Activated T-helper 17 cell treated with anti-CD3 and anti-CD28 coated beads, Interleukin-2, amount 50 U/mL, for 72 hours (primary cell): ENCODE measurements at regions not wholly inside any gene's neighbourhood (a gene's known extent, or its start where the extent isn't known, plus 50 kb on each side); places are given as distances from the start of the nearest gene placed in this dataset.

Source experiments
- ATAC-seq: fragments of 150-1000 bp; cut with Tn5 transposase; replicated peaks from 2 replicates; pipeline ENCODE4 v1.10.0; 2021; ENCODE audit warnings: mild to moderate bottlenecking, moderate library complexity
- H3K27ac Mint-ChIP-seq: one replicate; pipeline ENCODE4 v1.8.0; 2022; ENCODE audit warnings: mixed read lengths
- H3K27me3 Mint-ChIP-seq: one replicate; pipeline ENCODE4 v1.8.0; 2022; ENCODE audit warnings: mixed read lengths
- H3K36me3 Mint-ChIP-seq: one replicate; pipeline ENCODE4 v1.8.0; 2022; ENCODE audit warnings: low read depth, mild to moderate bottlenecking, mixed read lengths
- H3K4me1 Mint-ChIP-seq: one replicate; pipeline ENCODE4 v1.8.0; 2022; ENCODE audit warnings: mixed read lengths
- H3K4me3 Mint-ChIP-seq: one replicate; pipeline ENCODE4 v1.8.0; 2022; ENCODE audit warnings: mild to moderate bottlenecking, mixed read lengths
- H3K9me3 Mint-ChIP-seq: one replicate; pipeline ENCODE4 v1.8.0; 2022; ENCODE audit warnings: mixed read lengths

GRCh38 chr14:101331141-101331525, 230.2 kb upstream of the DIO3 start:
- Mint-ChIP-seq H3K4me3 (no peak overlapping the region), H3K27ac (no peak overlapping the region), H3K27me3 (peaks cover 25% of the 10 kb centered on the region), H3K36me3 (no peaks in the 10 kb centered on the region), H3K4me1 (no peaks in the 10 kb centered on the region), H3K9me3 (no peaks in the 10 kb centered on the region)
- ATAC-seq, result no peak

- ATAC-seq, result no peak
- no peaks in the 10 kb centered on the region for H3K36me3 Mint-ChIP-seq
- H3K4me1 Mint-ChIP-seq, result no peaks in the 10 kb centered on the region
- no peaks in the 10 kb centered on the region for H3K9me3 Mint-ChIP-seq
- H3K4me3 Mint-ChIP-seq, result no peak overlapping the region
- H3K27me3 Mint-ChIP-seq, result peaks cover 25% of the 10 kb centered on the region
- no peak overlapping the region for H3K27ac Mint-ChIP-seq
These were observed 229.6 kb upstream of the DIO3 start for GRCh38 chr14:101331661-101332169.

- Mint-ChIP-seq H3K4me1 (no peaks in the 10 kb centered on the region), H3K27ac (no peak overlapping the region), H3K9me3 (no peaks in the 10 kb centered on the region), H3K4me3 (no peak overlapping the region), H3K27me3 (peaks cover 25% of the 10 kb centered on the region), H3K36me3 (no peaks in the 10 kb centered on the region)
- no peak for ATAC-seq
These were observed 229.0 kb upstream of the DIO3 start for GRCh38 chr14:101332281-101332680.

DNA sequence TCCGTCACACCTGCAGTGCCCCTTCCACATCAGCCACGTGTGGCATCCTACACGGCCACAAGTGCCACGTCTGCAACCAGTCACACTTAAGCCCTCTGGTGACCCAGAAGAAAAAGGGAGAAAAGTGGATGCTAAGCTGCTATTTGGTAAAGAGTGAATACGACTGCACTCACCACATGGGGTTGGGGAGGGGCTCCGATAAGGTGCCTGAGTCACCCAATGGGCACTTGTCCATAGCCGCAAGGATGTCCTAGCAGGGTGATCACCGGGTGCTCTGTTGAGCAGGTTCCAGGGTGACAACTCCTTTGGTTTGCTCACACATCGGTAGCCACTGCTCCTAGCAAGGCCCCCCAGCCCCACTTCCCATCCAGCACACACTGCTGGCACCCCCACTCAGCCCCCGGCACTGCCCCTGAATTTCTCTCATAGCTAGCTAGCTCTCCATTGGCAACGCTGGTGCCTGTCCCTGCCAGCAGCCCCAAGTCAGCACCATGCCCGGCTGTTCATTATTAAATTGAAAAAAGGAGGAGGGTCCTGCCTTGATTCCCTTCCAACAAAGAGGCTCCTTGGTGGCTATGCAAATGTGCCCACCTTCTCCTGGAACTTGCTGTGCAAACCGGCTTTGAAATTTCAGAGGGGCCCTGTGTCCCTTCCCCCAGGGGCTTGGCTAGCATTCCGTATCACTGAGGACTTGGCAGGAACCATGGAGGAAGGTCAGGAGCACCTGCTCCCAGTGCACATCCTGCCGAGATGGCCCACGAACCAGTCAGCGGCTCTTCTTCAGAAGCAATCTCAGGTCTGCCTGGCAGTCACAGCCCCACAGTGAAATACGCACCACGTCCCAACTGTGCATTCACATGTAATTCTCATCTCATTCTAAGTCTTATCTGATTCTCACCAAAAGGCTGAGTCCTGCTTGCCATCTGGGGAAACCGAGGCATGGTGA, 227.7 kb upstream of the DIO3 start:
- no peak for ATAC-seq

GRCh38 chr14:101334656-101335055, 226.6 kb upstream of the DIO3 start:
- no peak for ATAC-seq
- Mint-ChIP-seq H3K4me1 (no peaks in the 10 kb centered on the region), H3K27ac (no peak overlapping the region), H3K27me3 (peaks cover 24% of the 10 kb centered on the region), H3K9me3 (no peaks in the 10 kb centered on the region), H3K36me3 (no peaks in the 10 kb centered on the region), H3K4me3 (no peak overlapping the region)

More for the DNA sequence above, 227.7 kb upstream of the DIO3 start:
- H3K27me3 Mint-ChIP-seq, result peaks cover 25% of the 10 kb centered on the region
- H3K9me3 Mint-ChIP-seq, result no peaks in the 10 kb centered on the region
- H3K36me3 Mint-ChIP-seq, result no peaks in the 10 kb centered on the region
- no peak overlapping the region for H3K4me3 Mint-ChIP-seq
- H3K4me1 Mint-ChIP-seq, result no peaks in the 10 kb centered on the region
- H3K27ac Mint-ChIP-seq, result no peak overlapping the region

DNA sequence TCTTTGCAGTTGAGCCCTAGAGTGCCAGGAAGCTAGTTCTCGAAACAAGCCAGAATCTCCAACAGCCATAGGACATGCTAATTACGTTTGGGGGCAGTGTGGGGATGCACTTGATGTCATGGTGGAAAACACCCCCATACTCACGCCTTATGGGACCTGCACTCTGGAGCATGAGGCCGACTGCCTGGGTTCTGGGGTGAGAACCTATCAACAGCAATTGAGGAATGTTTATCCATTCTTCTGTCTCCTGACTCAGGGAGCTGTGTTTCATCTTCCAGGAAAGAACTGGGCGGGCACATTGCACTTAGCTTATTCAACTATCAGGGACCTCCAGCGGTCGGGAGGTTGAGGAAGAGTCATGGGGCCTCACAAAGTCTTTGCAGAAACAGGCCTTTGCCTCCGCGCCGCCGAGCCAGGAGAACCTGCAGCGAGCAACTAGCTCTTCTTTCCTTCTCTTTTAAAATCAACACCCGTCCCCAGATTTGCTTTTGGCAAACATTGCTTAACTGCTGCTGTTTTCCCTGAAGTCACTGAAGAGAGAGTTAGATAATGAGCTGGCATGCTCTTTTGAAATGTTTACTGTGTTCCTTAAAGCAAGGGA, 226.1 kb upstream of the DIO3 start:
- no peaks in the 10 kb centered on the region for H3K9me3 Mint-ChIP-seq
- H3K36me3 Mint-ChIP-seq, result no peaks in the 10 kb centered on the region
- no peaks in the 10 kb centered on the region for H3K4me1 Mint-ChIP-seq
- peaks cover 24% of the 10 kb centered on the region for H3K27me3 Mint-ChIP-seq
- H3K4me3 Mint-ChIP-seq, result no peak overlapping the region
- no peak overlapping the region for H3K27ac Mint-ChIP-seq
- ATAC-seq, result no peak

DNA sequence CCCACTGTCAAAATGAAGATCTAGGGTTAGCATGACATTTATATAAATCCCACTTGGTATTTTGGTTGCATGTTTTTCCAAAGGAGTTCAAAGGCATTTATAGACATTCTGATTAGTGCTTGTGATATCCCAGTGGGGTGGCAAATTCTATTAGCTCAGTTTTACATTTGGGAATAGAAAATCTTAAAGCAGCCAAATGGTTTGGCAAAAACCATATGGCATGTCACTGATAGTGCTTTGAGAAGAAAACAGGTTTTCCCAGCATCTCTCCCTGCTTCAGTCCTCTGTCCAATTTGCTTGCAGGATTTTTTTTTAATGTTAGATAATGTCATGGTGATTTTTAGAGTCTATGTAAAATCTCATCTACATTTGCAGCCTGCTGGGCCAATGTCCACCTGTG, 225.1 kb upstream of the DIO3 start:
- Mint-ChIP-seq H3K27me3 (peaks cover 34% of the 10 kb centered on the region), H3K4me1 (no peaks in the 10 kb centered on the region), H3K36me3 (no peaks in the 10 kb centered on the region), H3K27ac (no peak overlapping the region), H3K9me3 (no peaks in the 10 kb centered on the region), H3K4me3 (no peak overlapping the region)
- no peak for ATAC-seq

- Mint-ChIP-seq H3K27me3 (peaks cover 35% of the 10 kb centered on the region), H3K36me3 (no peaks in the 10 kb centered on the region), H3K27ac (no peak overlapping the region), H3K4me3 (no peak overlapping the region), H3K9me3 (no peaks in the 10 kb centered on the region), H3K4me1 (no peaks in the 10 kb centered on the region)
- ATAC-seq, result no peak
These were observed 224.2 kb upstream of the DIO3 start for GRCh38 chr14:101337053-101337452.

DNA sequence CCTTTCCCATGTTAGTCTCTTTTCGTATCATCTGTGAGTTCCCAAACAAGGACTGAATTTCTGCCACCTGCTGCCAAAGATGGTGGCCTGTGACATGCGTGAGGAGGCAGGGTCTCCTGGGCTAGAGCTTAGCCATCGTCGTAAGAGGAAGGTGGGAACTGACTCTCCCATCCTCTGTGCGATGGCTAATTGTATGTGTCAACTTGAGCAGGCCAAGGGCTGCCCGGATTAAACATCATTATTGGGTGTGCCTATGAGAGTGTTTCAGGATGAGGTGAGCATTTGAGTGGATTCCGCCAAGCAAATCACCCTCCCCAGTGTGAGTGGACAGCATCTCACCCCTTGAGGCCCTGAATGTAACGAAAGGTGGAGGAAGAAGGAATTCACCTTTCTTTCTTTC, 220.7 kb upstream of the DIO3 start:
- Mint-ChIP-seq H3K36me3 (no peaks in the 10 kb centered on the region), H3K27me3 (peaks cover 55% of the 10 kb centered on the region), H3K9me3 (no peaks in the 10 kb centered on the region), H3K4me3 (no peak overlapping the region), H3K27ac (no peak overlapping the region), H3K4me1 (no peaks in the 10 kb centered on the region)
- ATAC-seq, result no peak

- peaks cover 16% of the 10 kb centered on the region for H3K27me3 Mint-ChIP-seq
- no peak for ATAC-seq
- H3K36me3 Mint-ChIP-seq, result no peaks in the 10 kb centered on the region
- H3K9me3 Mint-ChIP-seq, result no peaks in the 10 kb centered on the region
- H3K4me3 Mint-ChIP-seq, result no peak overlapping the region
- H3K4me1 Mint-ChIP-seq, result no peaks in the 10 kb centered on the region
- H3K27ac Mint-ChIP-seq, result no peak overlapping the region
These were observed 213.2 kb upstream of the DIO3 start for GRCh38 chr14:101347893-101348777.

DNA sequence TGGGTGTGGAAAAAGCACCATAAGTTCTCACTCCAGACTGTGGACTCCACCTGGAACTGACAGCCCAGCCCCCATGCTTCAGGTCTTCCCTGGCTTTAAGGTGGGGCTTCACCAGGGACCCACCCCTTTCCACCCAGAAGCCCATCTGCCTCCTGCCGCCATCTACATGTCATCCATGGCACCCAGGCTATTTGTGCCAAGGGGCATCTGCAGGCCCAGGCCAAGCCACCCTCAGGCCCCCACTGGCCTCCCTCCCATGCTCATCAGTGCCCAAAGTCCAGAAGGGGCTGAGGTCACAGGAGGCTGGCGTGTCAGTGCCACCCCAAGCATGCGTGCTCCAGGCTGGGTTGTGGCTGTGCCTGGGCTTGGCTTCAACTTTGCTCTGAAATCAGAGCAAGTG, 212.2 kb upstream of the DIO3 start:
- peaks cover 7% of the 10 kb centered on the region for H3K27me3 Mint-ChIP-seq
- peaks cover 4% of the 10 kb centered on the region for H3K9me3 Mint-ChIP-seq
- no peak overlapping the region for H3K4me3 Mint-ChIP-seq
- no peak overlapping the region for H3K27ac Mint-ChIP-seq
- ATAC-seq, result no peak
- no peaks in the 10 kb centered on the region for H3K36me3 Mint-ChIP-seq
- H3K4me1 Mint-ChIP-seq, result no peaks in the 10 kb centered on the region

- no peak overlapping the region for H3K4me3 Mint-ChIP-seq
- H3K27ac Mint-ChIP-seq, result no peak overlapping the region
- H3K4me1 Mint-ChIP-seq, result no peaks in the 10 kb centered on the region
- H3K27me3 Mint-ChIP-seq, result peaks cover 3% of the 10 kb centered on the region
- H3K9me3 Mint-ChIP-seq, result peaks cover 6% of the 10 kb centered on the region
- no peak for ATAC-seq
- H3K36me3 Mint-ChIP-seq, result no peaks in the 10 kb centered on the region
These were observed 211.3 kb upstream of the DIO3 start for GRCh38 chr14:101350021-101350420.

GRCh38 chr14:101350691-101351090, 210.6 kb upstream of the DIO3 start:
- Mint-ChIP-seq H3K27me3 (peaks cover 6% of the 10 kb centered on the region), H3K9me3 (peaks cover 9% of the 10 kb centered on the region), H3K4me3 (no peak overlapping the region), H3K27ac (no peak overlapping the region), H3K36me3 (no peaks in the 10 kb centered on the region), H3K4me1 (no peaks in the 10 kb centered on the region)
- ATAC-seq, result no peak

GRCh38 chr14:101351146-101351545, 210.1 kb upstream of the DIO3 start:
- H3K36me3 Mint-ChIP-seq, result no peaks in the 10 kb centered on the region
- H3K9me3 Mint-ChIP-seq, result peaks cover 9% of the 10 kb centered on the region
- no peak for ATAC-seq
- H3K27ac Mint-ChIP-seq, result no peak overlapping the region
- H3K4me1 Mint-ChIP-seq, result no peaks in the 10 kb centered on the region
- H3K4me3 Mint-ChIP-seq, result no peak overlapping the region
- H3K27me3 Mint-ChIP-seq, result peaks cover 6% of the 10 kb centered on the region
